ENCODE measurements at regions not wholly inside any gene's neighbourhood (a gene's known extent, or its start where the extent isn't known, plus 50 kb on each side); places are given as distances from the start of the nearest gene placed in this dataset.

GRCh38 chr9:129331772-129332500 lies 153.9 kb upstream of the IER5L start:
- no peak for TF ChIP-seq JUND (IDR thresholded peaks at IDR 0.05)
- TF ChIP-seq YY1 (IDR thresholded peaks at IDR 0.05), result no peak
- TF ChIP-seq, protein P1, sequence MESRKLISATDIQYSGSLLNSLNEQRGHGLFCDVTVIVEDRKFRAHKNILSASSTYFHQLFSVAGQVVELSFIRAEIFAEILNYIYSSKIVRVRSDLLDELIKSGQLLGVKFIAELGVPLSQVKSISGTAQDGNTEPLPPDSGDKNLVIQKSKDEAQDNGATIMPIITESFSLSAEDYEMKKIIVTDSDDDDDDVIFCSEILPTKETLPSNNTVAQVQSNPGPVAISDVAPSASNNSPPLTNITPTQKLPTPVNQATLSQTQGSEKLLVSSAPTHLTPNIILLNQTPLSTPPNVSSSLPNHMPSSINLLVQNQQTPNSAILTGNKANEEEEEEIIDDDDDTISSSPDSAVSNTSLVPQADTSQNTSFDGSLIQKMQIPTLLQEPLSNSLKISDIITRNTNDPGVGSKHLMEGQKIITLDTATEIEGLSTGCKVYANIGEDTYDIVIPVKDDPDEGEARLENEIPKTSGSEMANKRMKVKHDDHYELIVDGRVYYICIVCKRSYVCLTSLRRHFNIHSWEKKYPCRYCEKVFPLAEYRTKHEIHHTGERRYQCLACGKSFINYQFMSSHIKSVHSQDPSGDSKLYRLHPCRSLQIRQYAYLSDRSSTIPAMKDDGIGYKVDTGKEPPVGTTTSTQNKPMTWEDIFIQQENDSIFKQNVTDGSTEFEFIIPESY (IDR thresholded peaks at IDR 0.05), result no peak
